AG09309 (cell line): ENCODE measurements at regions not wholly inside any gene's neighbourhood (a gene's known extent, or its start where the extent isn't known, plus 50 kb on each side); places are given as distances from the start of the nearest gene placed in this dataset.
"Not testable (repeated sequence)": the region's sequence is repeated elsewhere in the genome, so short reads cannot be mapped to it uniquely, and the experiment has no call there.

Source experiments
- DNase-seq: peaks from one replicate; pipeline ENCODE4 v3.0.0-alpha.2; 2010; ENCODE audit warnings: low read depth
- H3K4me3 ChIP-seq: 2 replicates; pipeline ENCODE4 v1.5.1; 2011; ENCODE audit warnings: mild to moderate bottlenecking, low read depth, low read length, moderate library complexity; ENCODE audit not compliant: control insufficient read depth
- CTCF ChIP-seq: IDR thresholded peaks from 2 replicates; pipeline ENCODE4 v1.5.1; 2011; ENCODE audit warnings: mild to moderate bottlenecking, low read depth, low read length, inconsistent platforms; ENCODE audit not compliant: insufficient read depth, control insufficient read depth; ENCODE audit errors: missing control alignments

- TF ChIP-seq CTCF, result no peak
- H3K4me3 ChIP-seq, result no peak overlapping the region
- no peak for DNase-seq
Observed at GRCh38 chr12:105641749-105642148, 311.3 kb downstream of the C12orf75 start.

- DNase-seq, result no peak
- TF ChIP-seq CTCF, result no peak
Observed at GRCh38 chr12:105644770-105645169, 314.3 kb downstream of the C12orf75 start.

GRCh38 chr12:105654606-105655005 lies 324.1 kb downstream of the C12orf75 start:
- no peak overlapping the region for H3K4me3 ChIP-seq
- TF ChIP-seq CTCF, result no peak
- DNase-seq, result no peak

More at GRCh38 chr12:105644770-105645169, 314.3 kb downstream of the C12orf75 start:
- H3K4me3 ChIP-seq, result no peak overlapping the region

GRCh38 chr12:105658389-105658788 lies 327.9 kb downstream of the C12orf75 start:
- DNase-seq, result no peak
- TF ChIP-seq CTCF, result no peak
- no peak overlapping the region for H3K4me3 ChIP-seq

GRCh38 chr12:105659355-105660075 lies 329.0 kb downstream of the C12orf75 start:
- no peak for DNase-seq
- no peak overlapping the region for H3K4me3 ChIP-seq
- TF ChIP-seq CTCF, result no peak

GRCh38 chr12:105664765-105665164 lies 334.3 kb downstream of the C12orf75 start:
- DNase-seq, H3K4me3 ChIP-seq: not testable (repeated sequence)

- no peak overlapping the region for H3K4me3 ChIP-seq
- no peak for TF ChIP-seq CTCF
- no peak for DNase-seq
Observed at GRCh38 chr12:105665366-105665765, 334.9 kb downstream of the C12orf75 start.
